ENCODE measurements at regions not wholly inside any gene's neighbourhood (a gene's known extent, or its start where the extent isn't known, plus 50 kb on each side); places are given as distances from the start of the nearest gene placed in this dataset.
"Not testable (repeated sequence)": the region's sequence is repeated elsewhere in the genome, so short reads cannot be mapped to it uniquely, and the experiment has no call there.

DNA sequence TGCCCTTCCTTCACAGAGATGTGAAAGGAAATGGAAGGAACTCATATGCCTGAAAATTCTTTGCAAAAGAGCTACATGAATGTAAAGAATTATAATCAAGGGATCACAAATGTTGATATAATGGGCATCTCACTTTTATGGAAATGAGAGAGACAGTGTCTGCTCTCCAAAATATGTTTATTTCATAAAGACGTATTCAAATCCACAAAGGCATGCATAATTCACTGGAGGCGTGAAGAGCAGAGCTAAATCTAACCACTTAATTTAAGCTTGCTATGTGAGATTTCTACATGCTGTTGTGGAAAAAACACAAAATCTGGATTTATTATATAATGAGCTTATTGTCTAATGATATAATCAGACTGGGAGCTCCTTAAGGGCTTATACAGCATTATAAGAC is 469.1 kb downstream of the RAP2B start:
- TF ChIP-seq, protein P1, sequence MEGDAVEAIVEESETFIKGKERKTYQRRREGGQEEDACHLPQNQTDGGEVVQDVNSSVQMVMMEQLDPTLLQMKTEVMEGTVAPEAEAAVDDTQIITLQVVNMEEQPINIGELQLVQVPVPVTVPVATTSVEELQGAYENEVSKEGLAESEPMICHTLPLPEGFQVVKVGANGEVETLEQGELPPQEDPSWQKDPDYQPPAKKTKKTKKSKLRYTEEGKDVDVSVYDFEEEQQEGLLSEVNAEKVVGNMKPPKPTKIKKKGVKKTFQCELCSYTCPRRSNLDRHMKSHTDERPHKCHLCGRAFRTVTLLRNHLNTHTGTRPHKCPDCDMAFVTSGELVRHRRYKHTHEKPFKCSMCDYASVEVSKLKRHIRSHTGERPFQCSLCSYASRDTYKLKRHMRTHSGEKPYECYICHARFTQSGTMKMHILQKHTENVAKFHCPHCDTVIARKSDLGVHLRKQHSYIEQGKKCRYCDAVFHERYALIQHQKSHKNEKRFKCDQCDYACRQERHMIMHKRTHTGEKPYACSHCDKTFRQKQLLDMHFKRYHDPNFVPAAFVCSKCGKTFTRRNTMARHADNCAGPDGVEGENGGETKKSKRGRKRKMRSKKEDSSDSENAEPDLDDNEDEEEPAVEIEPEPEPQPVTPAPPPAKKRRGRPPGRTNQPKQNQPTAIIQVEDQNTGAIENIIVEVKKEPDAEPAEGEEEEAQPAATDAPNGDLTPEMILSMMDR (IDR thresholded peaks at IDR 0.05; ENCODE audit: insufficient read depth, low read depth, low read length), result no peak
- no peak overlapping the region for H3K4me3 ChIP-seq (ENCODE audit: low read depth, low read length)
- no peak for DNase-seq (ENCODE audit: low read depth)

DNA sequence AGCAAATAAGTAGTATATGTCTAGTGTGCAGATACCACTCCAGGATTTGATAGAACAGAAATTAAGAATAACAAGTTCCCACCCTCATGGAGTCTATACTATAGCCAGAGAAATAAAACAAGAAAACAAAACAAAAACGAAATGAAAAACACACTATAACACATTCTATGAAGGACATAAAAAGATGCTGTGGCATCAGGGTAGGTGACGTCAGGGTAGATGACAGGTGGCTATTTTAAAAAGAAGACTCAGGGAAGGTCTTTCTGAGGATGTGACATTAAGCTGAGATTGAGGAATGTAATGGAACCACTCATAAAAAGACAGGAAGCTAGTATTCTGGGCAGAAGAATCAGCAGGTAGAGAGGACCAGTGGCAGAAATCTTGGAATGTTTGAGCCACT is 469.6 kb downstream of the RAP2B start:
- no peak for DNase-seq (ENCODE audit: low read depth)
- no peak overlapping the region for H3K4me3 ChIP-seq (ENCODE audit: low read depth, low read length)
- TF ChIP-seq, protein P1 (IDR thresholded peaks at IDR 0.05; ENCODE audit: insufficient read depth, low read depth, low read length), result no peak

DNA sequence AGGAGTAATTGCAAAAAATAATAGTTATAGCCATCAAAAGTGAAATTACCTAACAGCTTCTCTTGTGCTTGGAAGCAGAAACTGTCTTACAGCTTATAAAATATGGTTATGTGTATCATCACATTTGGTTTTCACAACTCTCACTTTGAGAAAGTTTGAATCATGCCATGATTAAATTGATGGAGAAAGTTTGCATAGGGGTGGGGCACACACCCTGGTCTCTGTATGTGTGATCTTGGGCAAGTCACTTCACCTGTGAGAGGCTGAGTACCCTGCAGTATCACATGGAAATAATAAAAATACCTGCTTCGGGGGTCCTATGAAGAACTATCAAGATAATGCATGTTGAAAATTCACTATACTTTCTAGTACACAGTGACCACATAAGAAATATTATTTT is 471.4 kb downstream of the RAP2B start:
- TF ChIP-seq, protein P1 (IDR thresholded peaks at IDR 0.05; ENCODE audit: insufficient read depth, low read depth, low read length), result no peak
- no peak overlapping the region for H3K4me3 ChIP-seq (ENCODE audit: low read depth, low read length)
- no peak for DNase-seq (ENCODE audit: low read depth)

DNA sequence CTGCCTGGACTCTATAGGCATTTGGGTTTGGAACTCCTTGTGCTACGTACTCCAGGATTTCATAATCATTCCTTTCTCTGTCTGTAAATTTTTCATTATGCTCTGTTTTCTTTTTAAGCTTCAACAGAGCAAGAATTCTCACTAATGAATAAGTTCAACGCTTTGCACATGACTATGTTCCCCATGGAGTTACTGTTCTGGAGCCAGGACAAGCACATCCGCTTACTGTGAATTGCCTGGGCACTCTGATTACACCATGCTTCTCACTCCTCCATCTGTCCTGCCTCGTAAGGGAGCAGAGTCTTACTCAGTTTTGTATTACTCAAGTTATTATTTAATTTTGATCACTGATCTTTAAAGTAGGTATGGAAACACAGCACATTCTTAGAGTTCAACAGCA is 472.7 kb downstream of the RAP2B start:
- DNase-seq (ENCODE audit: low read depth), result no peak
- H3K4me3 ChIP-seq (ENCODE audit: low read depth, low read length), result no peak overlapping the region
- TF ChIP-seq, protein P1 (IDR thresholded peaks at IDR 0.05; ENCODE audit: insufficient read depth, low read depth, low read length), result no peak

DNA sequence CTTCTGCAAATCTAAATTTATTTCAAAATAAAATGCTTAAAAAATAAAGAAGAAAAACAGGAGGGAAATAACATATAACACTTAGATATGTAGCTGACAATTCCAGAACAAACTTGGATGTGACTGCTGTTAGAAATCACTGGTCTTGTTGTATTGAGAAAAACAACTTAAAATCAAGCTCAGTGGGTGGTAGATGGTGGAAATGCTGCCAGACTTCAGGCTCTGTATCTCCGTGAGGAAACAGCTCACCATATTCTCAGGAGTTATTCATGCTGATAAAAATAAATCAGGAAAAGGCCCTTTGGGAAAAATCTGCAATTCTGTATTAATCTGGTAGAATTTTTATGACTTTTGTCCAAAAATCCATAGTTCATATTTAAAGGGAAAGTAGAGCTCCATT is 477.6 kb downstream of the RAP2B start:
- no peak for DNase-seq (ENCODE audit: low read depth)
- TF ChIP-seq, protein P1 (IDR thresholded peaks at IDR 0.05; ENCODE audit: insufficient read depth, low read depth, low read length), result no peak

DNA sequence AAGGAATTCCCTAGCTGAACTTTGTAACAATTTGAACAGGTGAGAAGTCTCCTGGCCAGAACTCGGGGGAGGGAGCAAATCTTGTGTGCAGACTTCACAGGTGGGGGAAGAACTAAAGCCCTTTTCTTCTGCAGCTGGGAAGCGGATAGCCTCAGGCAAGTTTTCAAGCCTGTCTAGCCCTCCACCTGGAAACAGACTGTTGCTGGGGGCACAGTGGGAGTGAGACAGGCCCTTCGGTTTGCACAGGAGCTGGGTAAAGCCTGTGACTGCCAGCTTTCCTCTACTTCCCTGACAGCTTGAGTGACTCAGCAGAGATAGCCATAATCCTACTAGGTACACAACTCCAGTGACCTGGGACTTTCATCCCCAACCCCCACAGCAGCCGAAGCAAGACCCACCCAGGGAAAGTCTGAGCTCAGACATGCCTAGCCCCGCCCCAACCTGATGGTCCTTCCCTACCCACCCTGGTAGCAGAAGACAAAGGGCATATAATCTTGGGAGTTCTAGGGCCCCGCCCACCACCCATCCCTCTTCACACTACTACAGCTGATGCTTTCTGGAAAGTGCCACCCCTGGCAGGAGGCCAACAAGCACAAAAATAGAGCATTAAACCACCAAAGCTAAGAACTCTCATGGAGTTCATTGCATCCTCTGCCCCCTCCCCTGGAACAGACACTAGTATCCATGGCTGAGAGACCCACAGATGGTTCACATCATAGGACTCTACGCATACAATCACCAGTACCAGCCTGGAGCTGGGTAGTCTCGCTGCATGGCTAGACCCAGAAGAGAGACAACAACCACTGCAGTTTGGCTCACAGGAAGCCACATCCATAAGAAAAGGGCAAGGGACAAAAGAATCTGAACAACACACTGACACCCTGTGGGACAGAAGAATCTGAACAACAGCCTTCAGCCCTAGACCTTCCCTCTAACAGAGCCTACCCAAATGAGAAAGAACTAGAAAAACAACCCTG is 479.0 kb downstream of the RAP2B start:
- TF ChIP-seq, protein P1 (IDR thresholded peaks at IDR 0.05; ENCODE audit: insufficient read depth, low read depth, low read length), result no peak
- DNase-seq (ENCODE audit: low read depth), result no peak
- H3K4me3 ChIP-seq (ENCODE audit: low read depth, low read length), result no peak overlapping the region

More for the DNA sequence above, 477.6 kb downstream of the RAP2B start:
- no peak overlapping the region for H3K4me3 ChIP-seq (ENCODE audit: low read depth, low read length)

DNA sequence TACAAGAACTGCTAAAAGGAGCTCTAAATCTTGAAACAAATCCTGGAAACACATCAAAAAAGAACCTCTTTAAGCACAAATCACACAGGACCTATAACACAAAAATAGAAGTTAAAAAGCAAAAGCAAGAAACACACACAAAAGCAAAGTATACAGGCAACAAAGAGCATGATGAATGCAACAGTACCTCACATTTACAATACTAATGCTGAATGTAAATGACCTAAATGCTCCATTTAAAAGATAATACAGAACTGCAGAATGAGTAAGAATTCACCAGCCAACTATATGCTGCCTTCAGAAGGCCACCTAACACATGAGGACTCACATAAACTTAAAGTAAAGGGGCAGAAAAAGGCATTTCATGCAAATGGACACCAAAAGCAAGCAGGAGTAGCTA is 478.6 kb upstream of the ARHGEF26 start:
- H3K4me3 ChIP-seq (ENCODE audit: low read depth, low read length); DNase-seq (ENCODE audit: low read depth): not testable (repeated sequence)

DNA sequence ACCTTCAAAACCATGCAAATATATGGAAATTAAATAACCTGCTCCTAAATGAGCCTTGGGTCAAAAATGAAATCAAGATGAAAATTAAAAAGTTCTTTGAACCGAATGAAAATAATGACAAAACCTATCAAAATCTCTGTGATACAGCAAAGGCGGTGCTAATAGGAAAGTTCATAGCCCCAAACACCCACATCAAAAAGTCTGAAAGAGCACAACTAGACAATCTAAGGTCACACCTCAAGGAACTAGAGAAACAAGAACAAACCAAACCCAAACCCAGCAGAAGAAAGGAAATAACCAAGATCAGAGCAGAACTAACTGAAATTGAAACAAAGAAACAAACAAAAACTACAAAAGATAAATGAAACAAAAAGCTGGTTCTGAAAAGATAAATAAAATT is 477.7 kb upstream of the ARHGEF26 start:
- not testable (repeated sequence) for H3K4me3 ChIP-seq (ENCODE audit: low read depth, low read length)

More for the DNA sequence above, 477.7 kb upstream of the ARHGEF26 start:
- DNase-seq (ENCODE audit: low read depth), result not testable (repeated sequence)

Data from fibroblast of villous mesenchyme (primary cell).